ENCODE measurements at regions not wholly inside any gene's neighbourhood (a gene's known extent, or its start where the extent isn't known, plus 50 kb on each side); places are given as distances from the start of the nearest gene placed in this dataset.

DNA sequence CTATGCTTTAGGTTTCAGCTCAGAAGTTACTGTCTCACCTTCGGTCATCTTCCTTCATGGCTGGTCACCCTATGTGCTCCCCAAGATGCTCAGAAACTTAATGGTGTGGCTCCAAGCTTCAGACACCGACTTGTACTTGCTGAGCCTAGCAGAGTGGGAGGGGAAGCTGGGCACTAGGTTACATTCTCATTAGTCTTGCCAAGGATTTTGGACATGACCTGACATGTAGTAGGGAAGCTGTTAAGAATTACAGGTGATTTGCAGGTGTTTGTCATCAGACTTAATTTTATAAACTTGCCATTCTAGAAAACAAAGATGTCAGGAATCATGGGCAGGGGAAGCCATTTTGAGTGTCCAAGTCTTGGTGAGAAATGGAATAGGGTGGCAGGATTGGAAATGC is 72.4 kb downstream of the CCNG2 start:
- TF ChIP-seq, protein P1, sequence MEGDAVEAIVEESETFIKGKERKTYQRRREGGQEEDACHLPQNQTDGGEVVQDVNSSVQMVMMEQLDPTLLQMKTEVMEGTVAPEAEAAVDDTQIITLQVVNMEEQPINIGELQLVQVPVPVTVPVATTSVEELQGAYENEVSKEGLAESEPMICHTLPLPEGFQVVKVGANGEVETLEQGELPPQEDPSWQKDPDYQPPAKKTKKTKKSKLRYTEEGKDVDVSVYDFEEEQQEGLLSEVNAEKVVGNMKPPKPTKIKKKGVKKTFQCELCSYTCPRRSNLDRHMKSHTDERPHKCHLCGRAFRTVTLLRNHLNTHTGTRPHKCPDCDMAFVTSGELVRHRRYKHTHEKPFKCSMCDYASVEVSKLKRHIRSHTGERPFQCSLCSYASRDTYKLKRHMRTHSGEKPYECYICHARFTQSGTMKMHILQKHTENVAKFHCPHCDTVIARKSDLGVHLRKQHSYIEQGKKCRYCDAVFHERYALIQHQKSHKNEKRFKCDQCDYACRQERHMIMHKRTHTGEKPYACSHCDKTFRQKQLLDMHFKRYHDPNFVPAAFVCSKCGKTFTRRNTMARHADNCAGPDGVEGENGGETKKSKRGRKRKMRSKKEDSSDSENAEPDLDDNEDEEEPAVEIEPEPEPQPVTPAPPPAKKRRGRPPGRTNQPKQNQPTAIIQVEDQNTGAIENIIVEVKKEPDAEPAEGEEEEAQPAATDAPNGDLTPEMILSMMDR (IDR thresholded peaks at IDR 0.05; ENCODE audit: low read depth, low read length, missing input control): no peak
- TF ChIP-seq EGR1 (IDR thresholded peaks at IDR 0.05; ENCODE audit: low read depth in 2 of 2): no peak
- no peak for TF ChIP-seq RAD21 (IDR thresholded peaks at IDR 0.05)
- no peak for TF ChIP-seq SP1 (IDR thresholded peaks at IDR 0.05)
- TF ChIP-seq, protein P2, sequence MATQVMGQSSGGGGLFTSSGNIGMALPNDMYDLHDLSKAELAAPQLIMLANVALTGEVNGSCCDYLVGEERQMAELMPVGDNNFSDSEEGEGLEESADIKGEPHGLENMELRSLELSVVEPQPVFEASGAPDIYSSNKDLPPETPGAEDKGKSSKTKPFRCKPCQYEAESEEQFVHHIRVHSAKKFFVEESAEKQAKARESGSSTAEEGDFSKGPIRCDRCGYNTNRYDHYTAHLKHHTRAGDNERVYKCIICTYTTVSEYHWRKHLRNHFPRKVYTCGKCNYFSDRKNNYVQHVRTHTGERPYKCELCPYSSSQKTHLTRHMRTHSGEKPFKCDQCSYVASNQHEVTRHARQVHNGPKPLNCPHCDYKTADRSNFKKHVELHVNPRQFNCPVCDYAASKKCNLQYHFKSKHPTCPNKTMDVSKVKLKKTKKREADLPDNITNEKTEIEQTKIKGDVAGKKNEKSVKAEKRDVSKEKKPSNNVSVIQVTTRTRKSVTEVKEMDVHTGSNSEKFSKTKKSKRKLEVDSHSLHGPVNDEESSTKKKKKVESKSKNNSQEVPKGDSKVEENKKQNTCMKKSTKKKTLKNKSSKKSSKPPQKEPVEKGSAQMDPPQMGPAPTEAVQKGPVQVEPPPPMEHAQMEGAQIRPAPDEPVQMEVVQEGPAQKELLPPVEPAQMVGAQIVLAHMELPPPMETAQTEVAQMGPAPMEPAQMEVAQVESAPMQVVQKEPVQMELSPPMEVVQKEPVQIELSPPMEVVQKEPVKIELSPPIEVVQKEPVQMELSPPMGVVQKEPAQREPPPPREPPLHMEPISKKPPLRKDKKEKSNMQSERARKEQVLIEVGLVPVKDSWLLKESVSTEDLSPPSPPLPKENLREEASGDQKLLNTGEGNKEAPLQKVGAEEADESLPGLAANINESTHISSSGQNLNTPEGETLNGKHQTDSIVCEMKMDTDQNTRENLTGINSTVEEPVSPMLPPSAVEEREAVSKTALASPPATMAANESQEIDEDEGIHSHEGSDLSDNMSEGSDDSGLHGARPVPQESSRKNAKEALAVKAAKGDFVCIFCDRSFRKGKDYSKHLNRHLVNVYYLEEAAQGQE (IDR thresholded peaks at IDR 0.05): no peak
- no peak for TF ChIP-seq JUND (IDR thresholded peaks at IDR 0.05)
- no peak for TF ChIP-seq RXRA (IDR thresholded peaks at IDR 0.05)
- no peak for TF ChIP-seq TAF1 (conservative IDR thresholded peaks at IDR 0.05)
- TF ChIP-seq YY1 (IDR thresholded peaks at IDR 0.05): no peak
- no peak for TF ChIP-seq GABPA (IDR thresholded peaks at IDR 0.05 in 1 of 2, conservative IDR thresholded peaks at IDR 0.05 in 1 of 2)
- TF ChIP-seq, protein P3, sequence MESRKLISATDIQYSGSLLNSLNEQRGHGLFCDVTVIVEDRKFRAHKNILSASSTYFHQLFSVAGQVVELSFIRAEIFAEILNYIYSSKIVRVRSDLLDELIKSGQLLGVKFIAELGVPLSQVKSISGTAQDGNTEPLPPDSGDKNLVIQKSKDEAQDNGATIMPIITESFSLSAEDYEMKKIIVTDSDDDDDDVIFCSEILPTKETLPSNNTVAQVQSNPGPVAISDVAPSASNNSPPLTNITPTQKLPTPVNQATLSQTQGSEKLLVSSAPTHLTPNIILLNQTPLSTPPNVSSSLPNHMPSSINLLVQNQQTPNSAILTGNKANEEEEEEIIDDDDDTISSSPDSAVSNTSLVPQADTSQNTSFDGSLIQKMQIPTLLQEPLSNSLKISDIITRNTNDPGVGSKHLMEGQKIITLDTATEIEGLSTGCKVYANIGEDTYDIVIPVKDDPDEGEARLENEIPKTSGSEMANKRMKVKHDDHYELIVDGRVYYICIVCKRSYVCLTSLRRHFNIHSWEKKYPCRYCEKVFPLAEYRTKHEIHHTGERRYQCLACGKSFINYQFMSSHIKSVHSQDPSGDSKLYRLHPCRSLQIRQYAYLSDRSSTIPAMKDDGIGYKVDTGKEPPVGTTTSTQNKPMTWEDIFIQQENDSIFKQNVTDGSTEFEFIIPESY (IDR thresholded peaks at IDR 0.05): no peak
- TF ChIP-seq HNF4G (IDR thresholded peaks at IDR 0.05): no peak
